Brain microvascular endothelial cell (primary cell): ENCODE measurements at regions not wholly inside any gene's neighbourhood (a gene's known extent, or its start where the extent isn't known, plus 50 kb on each side); places are given as distances from the start of the nearest gene placed in this dataset.

Source experiments
- DNase-seq: peaks from one replicate; pipeline ENCODE4 v3.0.0-alpha.2; 2020
- H3K27ac ChIP-seq: fragments of 250-450 bp; sonication (Bioruptor Pico); 2 replicates; pipeline ENCODE4 v1.5.1; 2020; ENCODE audit warnings: mild to moderate bottlenecking, moderate library complexity
- H3K27me3 ChIP-seq: fragments of 250-450 bp; sonication (Bioruptor Pico); replicated peaks from 2 replicates; pipeline ENCODE4 v1.5.1; 2020; ENCODE audit warnings: mild to moderate bottlenecking
- H3K36me3 ChIP-seq: fragments of 250-450 bp; sonication (Bioruptor Pico); replicated peaks from 2 replicates; pipeline ENCODE4 v1.5.1; 2020; ENCODE audit warnings: mild to moderate bottlenecking
- H3K4me3 ChIP-seq: 2 replicates; pipeline ENCODE4 v1.5.1; 2011; ENCODE audit warnings: low read depth, mild to moderate bottlenecking, control low read depth, low read length, moderate library complexity
- CTCF ChIP-seq: IDR thresholded peaks from 2 replicates; pipeline ENCODE4 v1.5.1; 2011; ENCODE audit warnings: low read depth, mild to moderate bottlenecking, moderate library complexity, low read length, control low read depth, inconsistent platforms; ENCODE audit errors: missing control alignments
- in situ Hi-C: cut with HindIII; loops from 2 replicates; pipeline ENCODE4 v1.10.0; 2017; ENCODE audit warnings: low sequenced_read_pairs, low pct_ligation_motif_present

GRCh38 chr3:105083945-105084344, 282.8 kb upstream of the ALCAM start:
- in situ Hi-C loops, result no loop called here
- Histone ChIP-seq H3K27ac (no peak overlapping the region), H3K36me3 (no peaks in the 10 kb centered on the region), H3K4me3 (no peak overlapping the region), H3K27me3 (no peaks in the 10 kb centered on the region)
- no peak for TF ChIP-seq CTCF
- no peak for DNase-seq

- Histone ChIP-seq H3K27ac (no peak overlapping the region), H3K36me3 (no peaks in the 10 kb centered on the region), H3K4me3 (no peak overlapping the region), H3K27me3 (no peaks in the 10 kb centered on the region)
- in situ Hi-C loops, result no loop called here
- no peak for TF ChIP-seq CTCF
- DNase-seq, result no peak
These were observed 281.2 kb upstream of the ALCAM start for GRCh38 chr3:105085506-105085905.

- H3K4me3 ChIP-seq, result no peak overlapping the region
- H3K27ac ChIP-seq, result no peak overlapping the region
- no peaks in the 10 kb centered on the region for H3K36me3 ChIP-seq
- H3K27me3 ChIP-seq, result no peaks in the 10 kb centered on the region
- TF ChIP-seq CTCF, result no peak
- in situ Hi-C loops, result no loop called here
- DNase-seq, result no peak
These were observed 273.1 kb upstream of the ALCAM start for GRCh38 chr3:105093371-105094252.

GRCh38 chr3:105094588-105094987, 272.1 kb upstream of the ALCAM start:
- Histone ChIP-seq H3K4me3 (no peak overlapping the region), H3K36me3 (no peaks in the 10 kb centered on the region), H3K27ac (no peak overlapping the region), H3K27me3 (no peaks in the 10 kb centered on the region)
- no peak for TF ChIP-seq CTCF
- no peak for DNase-seq
- in situ Hi-C loops, result no loop called here

GRCh38 chr3:105096071-105096470, 270.6 kb upstream of the ALCAM start:
- Histone ChIP-seq H3K27me3 (no peaks in the 10 kb centered on the region), H3K36me3 (no peaks in the 10 kb centered on the region), H3K27ac (no peak overlapping the region), H3K4me3 (no peak overlapping the region)
- TF ChIP-seq CTCF, result no peak
- no peak for DNase-seq
- in situ Hi-C loops, result no loop called here

- H3K4me3 ChIP-seq, result no peak overlapping the region
- H3K27me3 ChIP-seq, result no peaks in the 10 kb centered on the region
- TF ChIP-seq CTCF, result no peak
- in situ Hi-C loops, result no loop called here
- no peaks in the 10 kb centered on the region for H3K36me3 ChIP-seq
- no peak for DNase-seq
- H3K27ac ChIP-seq, result no peak overlapping the region
These were observed 265.1 kb upstream of the ALCAM start for GRCh38 chr3:105101603-105102002.
